CD14-positive monocyte (primary cell): ENCODE measurements at regions not wholly inside any gene's neighbourhood (a gene's known extent, or its start where the extent isn't known, plus 50 kb on each side); places are given as distances from the start of the nearest gene placed in this dataset.

ENCODE experiments used
- DNase-seq, 3 donors: peaks; one replicate each; pipeline ENCODE4 v3.0.0-alpha.2; 2011 to 2022
- H2AFZ ChIP-seq: 2 replicates; pipeline ENCODE4 v1.6.0; 2012; ENCODE audit warnings: mild to moderate bottlenecking, low read depth, low read length, inconsistent platforms; ENCODE audit not compliant: insufficient read depth, poor library complexity, severe bottlenecking
- H3K27ac ChIP-seq, 2 donors: 1 replicate in 1 of 2; 2 replicates in 1 of 2; pipeline ENCODE4 v1.5.1; 2012 to 2013; ENCODE audit warnings: low read length in 2 of 2, control low read depth in 1 of 2, inconsistent platforms in 1 of 2, low read depth in 1 of 2, mild to moderate bottlenecking in 1 of 2
- H3K27me3 ChIP-seq, 2 donors: one replicate each; pipeline versions ENCODE4 v1.6.0 to v1.6.1; 2011 to 2013; ENCODE audit warnings: low read length in 2 of 2; ENCODE audit not compliant: control insufficient read depth in 2 of 2, insufficient read depth in 2 of 2
- H3K36me3 ChIP-seq, 2 donors: replicated peaks in 1 of 2; 1 replicate in 1 of 2; 2 replicates in 1 of 2; pipeline versions ENCODE4 v1.5.1 to v1.6.1; 2012 to 2013; ENCODE audit warnings: low read length in 2 of 2, control low read depth in 1 of 2, inconsistent platforms in 1 of 2, mild to moderate bottlenecking in 1 of 2; ENCODE audit not compliant: insufficient read depth in 2 of 2, control insufficient read depth in 1 of 2
- H3K4me1 ChIP-seq, 2 donors: 1 replicate in 1 of 2; 2 replicates in 1 of 2; pipeline versions ENCODE4 v1.5.1 to v1.6.1; 2012 to 2013; ENCODE audit warnings: low read length in 2 of 2, control low read depth in 1 of 2, inconsistent platforms in 1 of 2, mild to moderate bottlenecking in 1 of 2, moderate library complexity in 1 of 2; ENCODE audit not compliant: insufficient read depth in 2 of 2, control insufficient read depth in 1 of 2
- H3K4me2 ChIP-seq: replicated peaks from 2 replicates; pipeline ENCODE3; 2012; ENCODE audit warnings: low read length, moderate library complexity, mild to moderate bottlenecking; ENCODE audit not compliant: poor library complexity, severe bottlenecking; ENCODE audit errors: extremely low read depth
- H3K4me3 ChIP-seq, 3 experiments: fragments of 200-600 bp in 1 of 3; sonication (generic) in 1 of 3; replicated peaks in 1 of 3; 1 replicate in 2 of 3; 2 replicates in 1 of 3; pipeline ENCODE4 v1.5.1; 2011 to 2013; ENCODE audit warnings: low read length in 3 of 3, mild to moderate bottlenecking in 3 of 3, control low read depth in 2 of 3, low read depth in 2 of 3, inconsistent platforms in 1 of 3, moderate library complexity in 1 of 3
- H3K79me2 ChIP-seq: 2 replicates; pipeline ENCODE4 v1.6.0; 2012; ENCODE audit warnings: mild to moderate bottlenecking, control low read depth, inconsistent platforms, low read length, moderate library complexity; ENCODE audit not compliant: insufficient read depth
- H3K9ac ChIP-seq: 2 replicates; pipeline ENCODE4 v1.6.0; 2017; ENCODE audit warnings: low read length, mild to moderate bottlenecking; ENCODE audit not compliant: insufficient read depth, poor library complexity, severe bottlenecking
- H3K9me3 ChIP-seq, 2 donors: replicated peaks in 1 of 2; 1 replicate in 1 of 2; 2 replicates in 1 of 2; pipeline versions ENCODE4 v1.5.1 to v1.6.1; 2012 to 2013; ENCODE audit warnings: low read length in 2 of 2, control low read depth in 1 of 2; ENCODE audit not compliant: control insufficient read depth in 1 of 2, insufficient read depth in 1 of 2
- H4K20me1 ChIP-seq: 2 replicates; pipeline ENCODE4 v1.6.0; 2012; ENCODE audit warnings: mild to moderate bottlenecking, low read length, control low read depth, moderate library complexity; ENCODE audit not compliant: insufficient read depth
- H3K27ac Mint-ChIP-seq, 7 donors: one replicate each; pipeline ENCODE4 v1.8.0; 2020; ENCODE audit warnings: mild to moderate bottlenecking in 7 of 7, mixed read lengths in 7 of 7, moderate library complexity in 6 of 7, inconsistent platforms in 2 of 7
- H3K27me3 Mint-ChIP-seq, 3 donors: one replicate each; pipeline ENCODE4 v1.8.0; 2021 to 2022; ENCODE audit warnings: low read depth in 3 of 3, mild to moderate bottlenecking in 3 of 3, mixed read lengths in 3 of 3, moderate library complexity in 3 of 3, inconsistent platforms in 1 of 3
- H3K36me3 Mint-ChIP-seq, 2 donors: one replicate each; pipeline ENCODE4 v1.8.0; 2020; ENCODE audit warnings: mixed read lengths in 2 of 2, inconsistent platforms in 1 of 2, mild to moderate bottlenecking in 1 of 2
- H3K4me1 Mint-ChIP-seq: one replicate; pipeline ENCODE4 v1.8.0; 2020; ENCODE audit warnings: mild to moderate bottlenecking, mixed read lengths
- H3K4me3 Mint-ChIP-seq, 2 donors: one replicate each; pipeline ENCODE4 v1.8.0; 2020; ENCODE audit warnings: mild to moderate bottlenecking in 2 of 2, mixed read lengths in 2 of 2, moderate library complexity in 1 of 2
- H3K9me3 Mint-ChIP-seq, 7 donors: one replicate each; pipeline ENCODE4 v1.8.0; 2020 to 2022; ENCODE audit warnings: mixed read lengths in 7 of 7, mild to moderate bottlenecking in 6 of 7, moderate library complexity in 6 of 7, inconsistent platforms in 2 of 7
- CTCF ChIP-seq: fragments of 200-600 bp; IDR thresholded peaks from one replicate; pipeline ENCODE4 v1.8.0; 2022; ENCODE audit warnings: antibody characterized with exemption, mild to moderate bottlenecking
- WGBS: methylation state at CpG from one replicate; pipeline ENCODE4 v1.1.5; 2013; ENCODE audit warnings: missing lambda C conversion rate; ENCODE audit not compliant: insufficient coverage; 5-methylcytosine and 5-hydroxymethylcytosine counted together
- intact Hi-C, 2 donors: fragments of 100-400 bp; cut with micrococcal nuclease; formaldehyde crosslinking; loops; one replicate each; pipeline versions ENCODE4 v1.15.0 to v1.15.1; 2023

GRCh38 chr5:162299793-162300192 lies 232.2 kb downstream of the GABRG2 start:
- peaks cover 11% of the 10 kb centered on the region in 2 donors for H3K9me3 ChIP-seq
- H3K4me3 Mint-ChIP-seq, result no peak overlapping the region
- H3K4me1 Mint-ChIP-seq, result no peaks in the 10 kb centered on the region
- no peak overlapping the region for H3K27ac Mint-ChIP-seq
- H4K20me1 ChIP-seq, result no peaks in the 10 kb centered on the region
- no peaks in the 10 kb centered on the region for H3K36me3 ChIP-seq
- H3K27ac ChIP-seq, result no peak overlapping the region
- peaks cover 0 to 14% (median 10%) of the 10 kb centered on the region in 7 donors for H3K9me3 Mint-ChIP-seq
- no peaks in the 10 kb centered on the region for H3K27me3 Mint-ChIP-seq
- 88% methylated on average over 2 of the region's 2 CpGs for WGBS
- TF ChIP-seq CTCF, result no peak
- H3K27me3 ChIP-seq, result no peaks in the 10 kb centered on the region
- H2AFZ ChIP-seq, result no peak overlapping the region
- no peaks in the 10 kb centered on the region for H3K4me1 ChIP-seq
- no peak overlapping the region for H3K4me3 ChIP-seq
- no peak overlapping the region for H3K4me2 ChIP-seq
- no peak overlapping the region for H3K9ac ChIP-seq
- intact Hi-C loops, result no loop called here
- no peak for DNase-seq
- H3K36me3 Mint-ChIP-seq, result no peaks in the 10 kb centered on the region
- H3K79me2 ChIP-seq, result no peaks in the 10 kb centered on the region

- Histone ChIP-seq H3K4me2 (no peak overlapping the region), H3K27ac (no peak overlapping the region), H3K79me2 (no peaks in the 10 kb centered on the region), H3K36me3 (no peaks in the 10 kb centered on the region), H4K20me1 (no peaks in the 10 kb centered on the region), H3K9ac (no peak overlapping the region), H3K27me3 (no peaks in the 10 kb centered on the region), H3K9me3 (peaks cover 11% of the 10 kb centered on the region in 2 donors), H3K4me3 (no peak overlapping the region), H2AFZ (no peak overlapping the region), H3K4me1 (no peaks in the 10 kb centered on the region)
- intact Hi-C loops, result no loop called here
- DNase-seq, result no peak
- Mint-ChIP-seq H3K4me3 (no peak overlapping the region), H3K4me1 (no peaks in the 10 kb centered on the region), H3K27ac (no peak overlapping the region), H3K27me3 (no peaks in the 10 kb centered on the region), H3K9me3 (peaks cover 0 to 18% (median 10%) of the 10 kb centered on the region in 7 donors), H3K36me3 (no peaks in the 10 kb centered on the region)
- TF ChIP-seq CTCF, result no peak
Measured at GRCh38 chr5:162301356-162301755, 233.8 kb downstream of the GABRG2 start.
